ENCODE measurements at regions not wholly inside any gene's neighbourhood (a gene's known extent, or its start where the extent isn't known, plus 50 kb on each side); places are given as distances from the start of the nearest gene placed in this dataset.

- TF ChIP-seq CTCF (IDR thresholded peaks at IDR 0.05) = no peak
- no peak for TF ChIP-seq POLR2A (IDR thresholded peaks at IDR 0.05)
These were observed 106.0 kb downstream of the RPL22L1 start for GRCh38 chr3:170764017-170764416.

All from uterus (tissue), 2 donors.